Stomach (tissue), 4 donors: ENCODE measurements at regions not wholly inside any gene's neighbourhood (a gene's known extent, or its start where the extent isn't known, plus 50 kb on each side); places are given as distances from the start of the nearest gene placed in this dataset.

Experiments used
- CTCF ChIP-seq, 7 experiments: fragments of 450-650 bp in 4 of 7; fragments of 200-600 bp in 3 of 7; sonication (generic) in 3 of 7; IDR thresholded peaks; one replicate each; pipeline ENCODE4 v1.5.1; 2016 to 2019; ENCODE audit warnings: antibody characterized with exemption in 7 of 7, control low read depth in 2 of 7, mild to moderate bottlenecking in 1 of 7
- POLR2A ChIP-seq, 4 donors: fragments of 450-650 bp; IDR thresholded peaks; one replicate each; pipeline ENCODE4 v1.6.1; 2016; ENCODE audit warnings: antibody characterized with exemption in 4 of 4, control low read depth in 2 of 4, mild to moderate bottlenecking in 1 of 4, moderate library complexity in 1 of 4

GRCh38 chr16:7246578-7246977 is 86.1 kb upstream of the RBFOX1 start:
- TF ChIP-seq CTCF (IDR thresholded peaks at IDR 0.05) (no peak), POLR2A (IDR thresholded peaks at IDR 0.05) (no peak)
